Stomach smooth muscle (tissue), 2 donors: ENCODE measurements at regions not wholly inside any gene's neighbourhood (a gene's known extent, or its start where the extent isn't known, plus 50 kb on each side); places are given as distances from the start of the nearest gene placed in this dataset.

ENCODE experiments used
- H3K27ac ChIP-seq: one replicate; pipeline ENCODE4 v1.7.0; 2013; ENCODE audit warnings: mild to moderate bottlenecking, low read length, inconsistent platforms
- H3K27me3 ChIP-seq, 2 donors: one replicate each; pipeline ENCODE4 v1.7.0; 2013; ENCODE audit warnings: low read length in 2 of 2; ENCODE audit not compliant: insufficient read depth in 2 of 2, control insufficient read depth in 1 of 2
- H3K36me3 ChIP-seq, 2 donors: one replicate each; pipeline ENCODE4 v1.7.0; 2013; ENCODE audit warnings: low read length in 2 of 2; ENCODE audit not compliant: control insufficient read depth in 2 of 2, insufficient read depth in 2 of 2
- H3K4me1 ChIP-seq: one replicate; pipeline ENCODE4 v1.7.0; 2013; ENCODE audit warnings: low read length; ENCODE audit not compliant: control insufficient read depth, insufficient read depth
- H3K4me3 ChIP-seq, 2 donors: one replicate each; pipeline ENCODE4 v1.7.0; 2013; ENCODE audit warnings: low read length in 2 of 2
- H3K9ac ChIP-seq, 2 donors: one replicate each; pipeline ENCODE4 v1.7.0; 2013; ENCODE audit warnings: low read length in 2 of 2, mild to moderate bottlenecking in 1 of 2
- H3K9me3 ChIP-seq, 2 donors: one replicate each; pipeline ENCODE4 v1.7.0; 2013; ENCODE audit warnings: low read length in 2 of 2; ENCODE audit not compliant: control insufficient read depth in 2 of 2
- donor health status: healthy.
- donor health status: Pancreatic carcinoma.

- Histone ChIP-seq H3K4me1 (no peaks in the 10 kb centered on the region), H3K27me3 (no peaks in the 10 kb centered on the region), H3K27ac (no peak overlapping the region), H3K36me3 (no peaks in the 10 kb centered on the region), H3K4me3 (no peak overlapping the region), H3K9ac (no peak overlapping the region), H3K9me3 (no peaks in the 10 kb centered on the region)
Observed at GRCh38 chr3:22994781-22995180, 208.3 kb upstream of the UBE2E2 start.

- Histone ChIP-seq H3K4me1 (no peaks in the 10 kb centered on the region), H3K27ac (no peak overlapping the region), H3K9me3 (no peaks in the 10 kb centered on the region), H3K27me3 (no peaks in the 10 kb centered on the region), H3K4me3 (no peak overlapping the region), H3K36me3 (no peaks in the 10 kb centered on the region), H3K9ac (no peak overlapping the region)
Observed at GRCh38 chr3:22996920-22997571, 206.1 kb upstream of the UBE2E2 start.

- H3K4me3 ChIP-seq: no peak overlapping the region
- H3K27me3 ChIP-seq: no peaks in the 10 kb centered on the region
- no peaks in the 10 kb centered on the region for H3K36me3 ChIP-seq
- H3K9me3 ChIP-seq: no peaks in the 10 kb centered on the region
- no peak overlapping the region for H3K27ac ChIP-seq
- no peaks in the 10 kb centered on the region for H3K4me1 ChIP-seq
- H3K9ac ChIP-seq: no peak overlapping the region
Observed at GRCh38 chr3:23000371-23000770, 202.8 kb upstream of the UBE2E2 start.

- Histone ChIP-seq H3K27ac (no peak overlapping the region), H3K4me1 (no peaks in the 10 kb centered on the region), H3K9me3 (no peaks in the 10 kb centered on the region), H3K4me3 (no peak overlapping the region), H3K27me3 (no peaks in the 10 kb centered on the region), H3K9ac (no peak overlapping the region), H3K36me3 (no peaks in the 10 kb centered on the region)
Observed at GRCh38 chr3:23002151-23002550, 201.0 kb upstream of the UBE2E2 start.

GRCh38 chr3:23002836-23003732 lies 200.0 kb upstream of the UBE2E2 start:
- no peak overlapping the region for H3K4me3 ChIP-seq
- no peak overlapping the region for H3K9ac ChIP-seq
- H3K9me3 ChIP-seq: no peaks in the 10 kb centered on the region
- no peak overlapping the region for H3K27ac ChIP-seq
- H3K27me3 ChIP-seq: no peaks in the 10 kb centered on the region
- H3K4me1 ChIP-seq: no peaks in the 10 kb centered on the region
- H3K36me3 ChIP-seq: no peaks in the 10 kb centered on the region

GRCh38 chr3:23003733-23004046 lies 199.4 kb upstream of the UBE2E2 start:
- H3K27me3 ChIP-seq: no peaks in the 10 kb centered on the region
- no peaks in the 10 kb centered on the region for H3K4me1 ChIP-seq
- H3K9ac ChIP-seq: no peak overlapping the region
- no peaks in the 10 kb centered on the region for H3K36me3 ChIP-seq
- no peaks in the 10 kb centered on the region for H3K9me3 ChIP-seq
- no peak overlapping the region for H3K4me3 ChIP-seq
- H3K27ac ChIP-seq: no peak overlapping the region

GRCh38 chr3:23004971-23005370 lies 198.2 kb upstream of the UBE2E2 start:
- Histone ChIP-seq H3K4me3 (no peak overlapping the region), H3K27ac (no peak overlapping the region), H3K9ac (no peak overlapping the region)

GRCh38 chr3:23017801-23018200 lies 185.3 kb upstream of the UBE2E2 start:
- H3K4me1 ChIP-seq: no peaks in the 10 kb centered on the region
- H3K27ac ChIP-seq: no peak overlapping the region
- no peak overlapping the region for H3K9ac ChIP-seq
- no peaks in the 10 kb centered on the region for H3K9me3 ChIP-seq
- H3K4me3 ChIP-seq: no peak overlapping the region
- no peaks in the 10 kb centered on the region for H3K27me3 ChIP-seq
- no peaks in the 10 kb centered on the region for H3K36me3 ChIP-seq

More at GRCh38 chr3:23004971-23005370, 198.2 kb upstream of the UBE2E2 start:
- no peaks in the 10 kb centered on the region for H3K36me3 ChIP-seq
- H3K9me3 ChIP-seq: no peaks in the 10 kb centered on the region
- H3K4me1 ChIP-seq: no peaks in the 10 kb centered on the region
- H3K27me3 ChIP-seq: no peaks in the 10 kb centered on the region

GRCh38 chr3:23019596-23020300 lies 183.4 kb upstream of the UBE2E2 start:
- no peak overlapping the region for H3K9ac ChIP-seq
- H3K36me3 ChIP-seq: no peaks in the 10 kb centered on the region
- H3K27me3 ChIP-seq: no peaks in the 10 kb centered on the region
- no peak overlapping the region for H3K4me3 ChIP-seq
- no peaks in the 10 kb centered on the region for H3K9me3 ChIP-seq
- H3K4me1 ChIP-seq: no peaks in the 10 kb centered on the region
- no peak overlapping the region for H3K27ac ChIP-seq

GRCh38 chr3:23028294-23028693 lies 174.8 kb upstream of the UBE2E2 start:
- no peaks in the 10 kb centered on the region for H3K27me3 ChIP-seq
- no peaks in the 10 kb centered on the region for H3K9me3 ChIP-seq
- no peak overlapping the region for H3K4me3 ChIP-seq
- no peaks in the 10 kb centered on the region for H3K36me3 ChIP-seq
- H3K4me1 ChIP-seq: no peaks in the 10 kb centered on the region
- H3K9ac ChIP-seq: no peak overlapping the region
- H3K27ac ChIP-seq: no peak overlapping the region
